ENCODE measurements at regions not wholly inside any gene's neighbourhood (a gene's known extent, or its start where the extent isn't known, plus 50 kb on each side); places are given as distances from the start of the nearest gene placed in this dataset.
"Not testable (repeated sequence)": the region's sequence is repeated elsewhere in the genome, so short reads cannot be mapped to it uniquely, and the experiment has no call there.

GRCh38 chr10:100634034-100634433 is 98.3 kb downstream of the HIF1AN start:
- ChIA-PET CTCF (no interaction called here), POLR2A (ENCODE audit: low non-redundant PET) (no interaction called here)
- TF ChIP-seq CTCF (conservative IDR thresholded peaks at IDR 0.05; ENCODE audit: low read depth) = no peak
- DNase-seq (ENCODE audit: low spot score) = no peak
- no peak overlapping the region for H3K27ac ChIP-seq

GRCh38 chr10:100636848-100637553 is 101.3 kb downstream of the HIF1AN start:
- ChIA-PET CTCF (interaction anchor here (0.5 to 1.4 kb wide), 6 partner anchors 8 to 825 kb away, joined by 3 to 5 read pairs (median 3); no protein-coding TSS in a partner anchor), POLR2A (ENCODE audit: low non-redundant PET) (no interaction called here)
- H3K27ac ChIP-seq = no peak overlapping the region
- TF ChIP-seq CTCF (conservative IDR thresholded peaks at IDR 0.05; ENCODE audit: low read depth) = no peak
- DNase-seq (ENCODE audit: low spot score) = no peak

GRCh38 chr10:100637785-100638184 is 102.0 kb downstream of the HIF1AN start:
- H3K27ac ChIP-seq = no peak overlapping the region
- CTCF ChIA-PET = interaction anchor here (0.6 to 1.4 kb wide), 2 partner anchors 75 to 89 kb away, joined by 3 read pairs; no protein-coding TSS in a partner anchor
- no peak for DNase-seq (ENCODE audit: low spot score)
- TF ChIP-seq CTCF (conservative IDR thresholded peaks at IDR 0.05; ENCODE audit: low read depth) = no peak
- POLR2A ChIA-PET (ENCODE audit: low non-redundant PET) = no interaction called here

- POLR2A ChIA-PET (ENCODE audit: low non-redundant PET); CTCF ChIA-PET; DNase-seq (ENCODE audit: low spot score); H3K27ac ChIP-seq: not testable (repeated sequence)
Measured at GRCh38 chr10:100638969-100639368, 103.2 kb downstream of the HIF1AN start.

- DNase-seq (ENCODE audit: low spot score) = no peak
- H3K27ac ChIP-seq = no peak overlapping the region
- CTCF ChIA-PET = no interaction called here
- POLR2A ChIA-PET (ENCODE audit: low non-redundant PET) = no interaction called here
- TF ChIP-seq CTCF (conservative IDR thresholded peaks at IDR 0.05; ENCODE audit: low read depth) = no peak
Measured at GRCh38 chr10:100642295-100642994, 102.9 kb upstream of the PAX2 start.

GRCh38 chr10:100645091-100645490 is 100.3 kb upstream of the PAX2 start:
- no peak for DNase-seq (ENCODE audit: low spot score)
- no peak overlapping the region for H3K27ac ChIP-seq
- TF ChIP-seq CTCF (conservative IDR thresholded peaks at IDR 0.05; ENCODE audit: low read depth) = no peak
- POLR2A ChIA-PET (ENCODE audit: low non-redundant PET) = no interaction called here
- CTCF ChIA-PET = interaction anchor here (0.7 to 0.9 kb wide), 3 partner anchors 8 to 85 kb away, joined by 3 to 5 read pairs (median 4); no protein-coding TSS in a partner anchor

All from RWPE1 (cell line).